NCI-H748 (cell line): ENCODE measurements at regions not wholly inside any gene's neighbourhood (a gene's known extent, or its start where the extent isn't known, plus 50 kb on each side); places are given as distances from the start of the nearest gene placed in this dataset.
"Not testable (repeated sequence)": the region's sequence is repeated elsewhere in the genome, so short reads cannot be mapped to it uniquely, and the experiment has no call there.

Experiments
- DNase-seq: peaks from one replicate; lab custom pipeline; 2025; ENCODE audit not compliant: unreplicated experiment; lab: John Stamatoyannopoulos, UW

GRCh38 chr16:88128556-88128955 is 177.3 kb downstream of the BANP start:
- no peak for DNase-seq

- DNase-seq: not testable (repeated sequence)
These were observed 177.9 kb downstream of the BANP start for GRCh38 chr16:88129133-88129532.

GRCh38 chr16:88130016-88130415 is 178.8 kb downstream of the BANP start:
- no peak for DNase-seq

GRCh38 chr16:88130681-88131080 is 179.4 kb downstream of the BANP start:
- no peak for DNase-seq

GRCh38 chr16:88131256-88131655 is 180.0 kb downstream of the BANP start:
- no peak for DNase-seq

- DNase-seq: no peak
These were observed 180.7 kb downstream of the BANP start for GRCh38 chr16:88131966-88132365.

GRCh38 chr16:88132836-88133506 is 181.7 kb downstream of the BANP start:
- no peak for DNase-seq

- no peak for DNase-seq
These were observed 182.2 kb downstream of the BANP start for GRCh38 chr16:88133507-88133843.

- not testable (repeated sequence) for DNase-seq
These were observed 183.1 kb downstream of the BANP start for GRCh38 chr16:88134172-88134898.

- not testable (repeated sequence) for DNase-seq
These were observed 183.9 kb downstream of the BANP start for GRCh38 chr16:88134899-88135682.

GRCh38 chr16:88136211-88136713 is 185.0 kb downstream of the BANP start:
- not testable (repeated sequence) for DNase-seq

- DNase-seq: not testable (repeated sequence)
These were observed 185.7 kb downstream of the BANP start for GRCh38 chr16:88136939-88137338.

- not testable (repeated sequence) for DNase-seq
These were observed 187.9 kb downstream of the BANP start for GRCh38 chr16:88139141-88139540.

GRCh38 chr16:88140195-88140594 is 189.0 kb downstream of the BANP start:
- not testable (repeated sequence) for DNase-seq

GRCh38 chr16:88141580-88141979 is 190.3 kb downstream of the BANP start:
- no peak for DNase-seq

GRCh38 chr16:88142056-88142935 is 191.1 kb downstream of the BANP start:
- DNase-seq: not testable (repeated sequence)

- DNase-seq: not testable (repeated sequence)
These were observed 192.1 kb downstream of the BANP start for GRCh38 chr16:88143122-88144027.

GRCh38 chr16:88144028-88144511 is 192.8 kb downstream of the BANP start:
- no peak for DNase-seq

GRCh38 chr16:88145376-88145775 is 194.1 kb downstream of the BANP start:
- not testable (repeated sequence) for DNase-seq
